Type B pancreatic cell (in vitro differentiated cells): ENCODE measurements at regions not wholly inside any gene's neighbourhood (a gene's known extent, or its start where the extent isn't known, plus 50 kb on each side); places are given as distances from the start of the nearest gene placed in this dataset.

Experiments
- DNase-seq: peaks from one replicate; pipeline ENCODE4 v3.0.0; 2021; ENCODE audit warnings: mixed read lengths; ENCODE audit not compliant: unreplicated experiment; ENCODE audit errors: extremely low spot score
- H3K27ac Mint-ChIP-seq: 2 replicates; pipeline ENCODE4 v1.8.0; 2021; ENCODE audit warnings: mild to moderate bottlenecking, mixed read lengths
- H3K27me3 Mint-ChIP-seq: 2 replicates; pipeline ENCODE4 v1.8.0; 2021; ENCODE audit warnings: mixed read lengths
- H3K36me3 Mint-ChIP-seq: 2 replicates; pipeline ENCODE4 v1.8.0; 2021; ENCODE audit warnings: mixed read lengths
- H3K4me1 Mint-ChIP-seq: one replicate; pipeline ENCODE4 v1.8.0; 2021; ENCODE audit warnings: mixed read lengths; ENCODE audit not compliant: unreplicated experiment
- H3K4me3 Mint-ChIP-seq: 2 replicates; pipeline ENCODE4 v1.8.0; 2021; ENCODE audit warnings: mild to moderate bottlenecking, mixed read lengths
- H3K9me3 Mint-ChIP-seq: 2 replicates; pipeline ENCODE4 v1.8.0; 2021; ENCODE audit warnings: mixed read lengths
- CTCF ChIP-seq: fragments of 200-600 bp; sonication (generic); conservative IDR thresholded peaks from 2 replicates; pipeline ENCODE4 v1.5.0; 2021; ENCODE audit warnings: antibody characterized with exemption, mild to moderate bottlenecking

GRCh38 chr3:72284471-72284870 is 499.5 kb upstream of the PROK2 start:
- Mint-ChIP-seq H3K9me3 (no peaks in the 10 kb centered on the region), H3K4me3 (no peak overlapping the region)
- no peak for TF ChIP-seq CTCF

GRCh38 chr3:72282918-72283317 is 498.0 kb upstream of the PROK2 start:
- no peak overlapping the region for H3K4me3 Mint-ChIP-seq
- H3K27me3 Mint-ChIP-seq, result peaks cover 15% of the 10 kb centered on the region
- no peak for TF ChIP-seq CTCF
- DNase-seq, result no peak
- H3K4me1 Mint-ChIP-seq, result peaks cover 8% of the 10 kb centered on the region
- H3K27ac Mint-ChIP-seq, result no peak overlapping the region
- no peaks in the 10 kb centered on the region for H3K9me3 Mint-ChIP-seq
- no peaks in the 10 kb centered on the region for H3K36me3 Mint-ChIP-seq

More at GRCh38 chr3:72284471-72284870, 499.5 kb upstream of the PROK2 start:
- no peak overlapping the region for H3K27ac Mint-ChIP-seq
- H3K4me1 Mint-ChIP-seq, result peaks cover 15% of the 10 kb centered on the region
- peaks cover 15% of the 10 kb centered on the region for H3K27me3 Mint-ChIP-seq
- no peaks in the 10 kb centered on the region for H3K36me3 Mint-ChIP-seq
- no peak for DNase-seq

- peaks cover 8% of the 10 kb centered on the region for H3K4me1 Mint-ChIP-seq
- peaks cover 11% of the 10 kb centered on the region for H3K27me3 Mint-ChIP-seq
- no peak for TF ChIP-seq CTCF
- DNase-seq, result no peak
- H3K4me3 Mint-ChIP-seq, result no peak overlapping the region
- no peak overlapping the region for H3K27ac Mint-ChIP-seq
- no peaks in the 10 kb centered on the region for H3K36me3 Mint-ChIP-seq
- H3K9me3 Mint-ChIP-seq, result no peaks in the 10 kb centered on the region
Observed at GRCh38 chr3:72281551-72281950, 496.6 kb upstream of the PROK2 start.

GRCh38 chr3:72280876-72281275 is 495.9 kb upstream of the PROK2 start:
- no peak for DNase-seq

GRCh38 chr3:72279631-72280041 is 494.7 kb upstream of the PROK2 start:
- Mint-ChIP-seq H3K4me3 (no peak overlapping the region), H3K36me3 (no peaks in the 10 kb centered on the region), H3K4me1 (peaks cover 10% of the 10 kb centered on the region), H3K27me3 (peaks cover 3% of the 10 kb centered on the region), H3K9me3 (no peaks in the 10 kb centered on the region), H3K27ac (no peak overlapping the region)
- no peak for TF ChIP-seq CTCF
- DNase-seq, result no peak

More at GRCh38 chr3:72280876-72281275, 495.9 kb upstream of the PROK2 start:
- no peaks in the 10 kb centered on the region for H3K9me3 Mint-ChIP-seq
- H3K4me3 Mint-ChIP-seq, result no peak overlapping the region
- peaks cover 10% of the 10 kb centered on the region for H3K27me3 Mint-ChIP-seq
- H3K4me1 Mint-ChIP-seq, result peaks cover 8% of the 10 kb centered on the region
- no peaks in the 10 kb centered on the region for H3K36me3 Mint-ChIP-seq
- H3K27ac Mint-ChIP-seq, result no peak overlapping the region
- no peak for TF ChIP-seq CTCF

GRCh38 chr3:72279068-72279604 is 494.2 kb upstream of the PROK2 start:
- Mint-ChIP-seq H3K36me3 (no peaks in the 10 kb centered on the region), H3K27ac (no peak overlapping the region), H3K4me1 (peaks cover 15% of the 10 kb centered on the region), H3K27me3 (peaks cover 3% of the 10 kb centered on the region), H3K4me3 (no peak overlapping the region), H3K9me3 (no peaks in the 10 kb centered on the region)
- TF ChIP-seq CTCF, result no peak
- DNase-seq, result no peak
